Epithelial cell of esophagus (primary cell): ENCODE measurements at regions not wholly inside any gene's neighbourhood (a gene's known extent, or its start where the extent isn't known, plus 50 kb on each side); places are given as distances from the start of the nearest gene placed in this dataset.

Experiments used
- DNase-seq: peaks from one replicate; pipeline ENCODE4 v3.0.0; 2010; ENCODE audit warnings: low read depth
- H3K4me3 ChIP-seq: 2 replicates; pipeline ENCODE4 v1.5.1; 2011; ENCODE audit warnings: mild to moderate bottlenecking, low read length, control low read depth
- TF ChIP-seq, protein P1 (sequence below): IDR thresholded peaks from 2 replicates; pipeline ENCODE4 v1.5.1; 2011; ENCODE audit warnings: low read depth, mild to moderate bottlenecking, low read length, control low read depth, inconsistent platforms; ENCODE audit not compliant: insufficient read depth; ENCODE audit errors: missing control alignments

DNA sequence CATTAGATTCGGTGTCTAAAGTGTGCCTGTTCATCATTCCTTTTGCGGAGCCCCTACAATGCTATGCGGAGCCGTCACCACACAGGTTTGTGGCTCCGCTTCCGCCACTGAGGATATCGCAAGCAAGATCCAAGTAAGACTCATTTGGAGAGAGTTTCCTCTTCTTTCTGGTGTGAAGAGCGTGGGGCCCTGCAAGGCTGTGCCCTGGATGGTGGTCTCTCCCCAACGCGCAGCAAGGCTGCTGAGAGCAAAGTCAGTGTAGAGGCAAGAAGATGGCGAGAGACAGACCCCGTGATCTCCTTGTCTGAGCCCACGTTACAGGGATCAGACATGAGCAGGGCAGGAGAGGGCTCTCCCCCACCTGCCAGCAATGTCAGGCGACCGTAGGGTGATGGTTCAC, 96.3 kb upstream of the AFDN start:
- H3K4me3 ChIP-seq = no peak overlapping the region
- TF ChIP-seq, protein P1, sequence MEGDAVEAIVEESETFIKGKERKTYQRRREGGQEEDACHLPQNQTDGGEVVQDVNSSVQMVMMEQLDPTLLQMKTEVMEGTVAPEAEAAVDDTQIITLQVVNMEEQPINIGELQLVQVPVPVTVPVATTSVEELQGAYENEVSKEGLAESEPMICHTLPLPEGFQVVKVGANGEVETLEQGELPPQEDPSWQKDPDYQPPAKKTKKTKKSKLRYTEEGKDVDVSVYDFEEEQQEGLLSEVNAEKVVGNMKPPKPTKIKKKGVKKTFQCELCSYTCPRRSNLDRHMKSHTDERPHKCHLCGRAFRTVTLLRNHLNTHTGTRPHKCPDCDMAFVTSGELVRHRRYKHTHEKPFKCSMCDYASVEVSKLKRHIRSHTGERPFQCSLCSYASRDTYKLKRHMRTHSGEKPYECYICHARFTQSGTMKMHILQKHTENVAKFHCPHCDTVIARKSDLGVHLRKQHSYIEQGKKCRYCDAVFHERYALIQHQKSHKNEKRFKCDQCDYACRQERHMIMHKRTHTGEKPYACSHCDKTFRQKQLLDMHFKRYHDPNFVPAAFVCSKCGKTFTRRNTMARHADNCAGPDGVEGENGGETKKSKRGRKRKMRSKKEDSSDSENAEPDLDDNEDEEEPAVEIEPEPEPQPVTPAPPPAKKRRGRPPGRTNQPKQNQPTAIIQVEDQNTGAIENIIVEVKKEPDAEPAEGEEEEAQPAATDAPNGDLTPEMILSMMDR = no peak
- no peak for DNase-seq

DNA sequence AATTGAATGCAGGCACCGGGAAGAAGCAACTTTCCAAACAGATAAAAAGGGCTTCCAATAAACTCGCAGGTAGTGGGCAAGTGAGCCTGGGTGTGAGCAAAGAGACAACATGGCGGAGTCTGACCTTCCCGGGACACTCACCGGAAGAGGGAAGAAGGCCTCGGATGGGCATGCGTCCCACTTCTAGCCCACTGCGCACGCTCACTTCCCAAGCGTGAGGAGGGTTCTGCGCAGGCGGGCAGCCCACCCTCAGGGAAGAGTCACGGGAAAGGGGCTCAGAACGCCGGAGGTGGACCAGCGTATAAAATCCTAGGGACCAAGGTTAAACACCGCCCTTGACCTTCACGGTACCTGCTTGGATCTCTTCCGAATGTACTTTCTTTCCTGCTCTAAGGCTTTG, 95.5 kb upstream of the AFDN start:
- no peak overlapping the region for H3K4me3 ChIP-seq
- DNase-seq = no peak
- TF ChIP-seq, protein P1 = no peak

GRCh38 chr6:167731731-167732422, 94.8 kb upstream of the AFDN start:
- TF ChIP-seq, protein P1 = no peak
- H3K4me3 ChIP-seq = no peak overlapping the region
- DNase-seq = no peak

DNA sequence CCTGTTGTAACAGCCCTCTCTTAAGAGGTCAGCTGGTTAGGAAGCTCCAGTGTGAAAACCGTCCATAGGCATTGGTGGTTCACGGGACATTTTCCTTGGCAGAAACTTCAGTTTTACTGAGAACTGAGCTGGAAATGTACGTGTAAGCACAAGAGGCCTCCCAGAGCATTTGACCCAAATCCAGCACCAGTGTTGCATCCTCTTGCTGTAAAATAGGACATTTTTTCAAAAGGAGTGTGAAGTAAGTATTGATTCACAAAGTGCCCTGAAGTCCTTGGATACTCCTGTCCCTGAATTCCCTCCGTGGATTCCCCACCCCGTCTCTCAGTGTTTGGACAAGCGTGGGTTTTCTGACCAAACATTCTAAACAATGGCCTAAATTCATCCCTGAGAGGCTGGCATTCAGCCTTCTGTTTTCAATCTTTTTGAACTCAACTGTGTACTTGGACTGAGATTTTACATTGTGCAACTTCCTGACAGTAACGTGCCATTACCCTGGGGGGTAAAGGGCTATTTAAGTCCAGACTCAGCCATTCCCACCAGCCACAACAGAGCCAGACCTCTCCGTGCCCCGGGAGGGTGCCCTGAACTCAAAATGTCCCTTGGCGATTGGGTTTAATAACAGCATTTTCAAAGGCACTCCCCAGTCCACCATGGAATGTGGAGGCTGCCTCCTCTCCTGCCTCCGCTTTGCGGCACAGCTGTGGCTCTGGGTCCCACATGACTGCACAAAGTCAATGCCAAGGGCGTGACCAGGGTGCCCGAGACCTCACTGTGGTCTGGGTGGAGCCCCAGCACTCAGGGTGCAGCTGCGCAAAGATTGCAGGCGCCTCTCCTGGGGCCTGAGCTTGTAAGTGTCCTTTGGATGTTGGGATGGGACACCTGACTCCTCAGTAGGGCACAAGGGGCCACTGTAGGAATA, 92.7 kb upstream of the AFDN start:
- H3K4me3 ChIP-seq = no peak overlapping the region
- TF ChIP-seq, protein P1 = no peak
- no peak for DNase-seq

GRCh38 chr6:167734662-167735083, 92.0 kb upstream of the AFDN start:
- TF ChIP-seq, protein P1 = no peak
- H3K4me3 ChIP-seq = no peak overlapping the region
- DNase-seq = no peak

DNA sequence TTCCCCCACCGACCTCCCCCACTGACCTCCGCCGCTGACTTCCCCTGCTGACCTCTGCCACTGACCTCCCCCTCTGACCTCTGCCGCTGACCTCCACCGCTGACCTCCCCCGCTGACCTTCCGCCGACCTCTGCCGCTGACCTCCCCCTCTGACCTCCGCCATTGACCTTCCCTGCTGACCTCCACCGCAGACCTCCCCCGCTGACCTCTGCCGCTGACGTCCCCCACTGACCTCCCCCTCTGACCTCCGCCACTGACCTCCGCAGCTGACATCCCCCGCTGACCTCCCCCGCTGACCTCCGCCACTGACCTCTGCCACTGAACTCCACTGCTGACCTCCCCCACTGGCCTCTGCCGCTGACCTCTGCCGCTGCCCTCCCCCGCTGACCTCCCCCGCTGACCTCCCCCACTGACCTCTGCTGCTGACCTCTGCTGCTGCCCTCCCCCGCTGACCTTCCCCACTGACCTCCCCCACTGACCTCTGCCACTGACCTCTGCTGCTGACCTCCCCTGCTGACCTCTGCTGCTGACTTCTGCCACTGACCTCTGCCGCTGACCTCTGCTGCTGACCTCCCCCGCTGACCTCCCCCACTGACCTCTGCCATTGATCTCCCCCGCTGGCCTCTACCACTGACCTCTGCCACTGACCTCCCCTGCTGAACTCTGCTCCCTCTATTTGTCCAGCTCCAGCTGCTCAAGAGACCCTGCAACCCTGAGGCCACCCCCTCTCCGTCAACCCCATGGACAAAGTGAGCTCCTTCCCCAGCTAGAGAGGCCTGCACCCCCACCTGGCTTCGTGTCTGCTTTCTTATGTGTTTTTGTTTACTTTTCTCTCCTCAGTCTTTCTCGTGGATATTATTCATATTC, 91.4 kb upstream of the AFDN start:
- TF ChIP-seq, protein P1 = no peak
- no peak for DNase-seq

More for the DNA sequence above, 91.4 kb upstream of the AFDN start:
- H3K4me3 ChIP-seq = no peak overlapping the region
